ENCODE measurements at regions not wholly inside any gene's neighbourhood (a gene's known extent, or its start where the extent isn't known, plus 50 kb on each side); places are given as distances from the start of the nearest gene placed in this dataset.

DNA sequence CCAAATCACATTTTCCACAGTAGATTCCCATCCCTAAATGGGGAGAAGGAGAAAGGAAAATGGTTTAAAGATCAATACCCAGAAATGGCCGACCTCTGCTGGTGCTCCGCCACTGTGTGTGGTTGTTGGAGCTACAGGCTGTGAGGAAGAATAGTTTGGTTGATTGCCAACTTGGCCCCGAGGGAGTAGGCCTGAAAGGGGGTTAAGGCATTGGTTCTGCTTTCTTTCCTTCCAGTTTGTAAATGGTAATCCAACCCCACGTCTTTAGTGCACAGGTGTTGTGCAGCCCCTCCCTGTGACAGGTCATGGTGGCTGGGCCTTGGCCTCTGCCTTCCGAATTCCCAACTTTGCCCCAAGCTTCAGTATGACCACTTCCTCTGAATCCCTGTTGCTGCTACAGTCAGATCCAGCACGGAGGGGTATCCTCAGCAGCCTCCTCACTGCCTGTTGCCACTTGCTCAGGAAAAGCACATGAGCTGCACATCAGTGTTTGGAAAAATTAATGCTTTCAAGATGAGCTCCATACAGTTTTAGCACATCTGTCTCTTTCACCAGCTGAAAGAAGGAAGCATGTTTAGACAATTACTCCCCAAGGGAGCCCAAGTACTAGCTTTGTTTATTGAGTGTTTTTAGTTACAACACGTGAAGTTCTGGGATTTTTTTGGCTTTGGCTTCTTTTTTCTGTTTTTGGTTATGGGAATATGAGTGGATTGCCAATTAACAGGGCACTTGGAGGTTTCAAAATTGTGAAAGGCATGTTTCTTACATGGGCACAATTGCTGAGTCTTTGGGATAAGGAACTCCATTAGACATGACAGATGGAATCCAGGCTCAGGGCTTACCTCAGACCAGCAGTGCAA, 92.3 kb upstream of the ROPN1 start:
- no peak overlapping the region for H3K4me3 ChIP-seq (ENCODE audit: low read depth, poor library complexity, severe bottlenecking)
- TF ChIP-seq POLR2A (IDR thresholded peaks at IDR 0.05): no peak
- TF ChIP-seq, protein P1, sequence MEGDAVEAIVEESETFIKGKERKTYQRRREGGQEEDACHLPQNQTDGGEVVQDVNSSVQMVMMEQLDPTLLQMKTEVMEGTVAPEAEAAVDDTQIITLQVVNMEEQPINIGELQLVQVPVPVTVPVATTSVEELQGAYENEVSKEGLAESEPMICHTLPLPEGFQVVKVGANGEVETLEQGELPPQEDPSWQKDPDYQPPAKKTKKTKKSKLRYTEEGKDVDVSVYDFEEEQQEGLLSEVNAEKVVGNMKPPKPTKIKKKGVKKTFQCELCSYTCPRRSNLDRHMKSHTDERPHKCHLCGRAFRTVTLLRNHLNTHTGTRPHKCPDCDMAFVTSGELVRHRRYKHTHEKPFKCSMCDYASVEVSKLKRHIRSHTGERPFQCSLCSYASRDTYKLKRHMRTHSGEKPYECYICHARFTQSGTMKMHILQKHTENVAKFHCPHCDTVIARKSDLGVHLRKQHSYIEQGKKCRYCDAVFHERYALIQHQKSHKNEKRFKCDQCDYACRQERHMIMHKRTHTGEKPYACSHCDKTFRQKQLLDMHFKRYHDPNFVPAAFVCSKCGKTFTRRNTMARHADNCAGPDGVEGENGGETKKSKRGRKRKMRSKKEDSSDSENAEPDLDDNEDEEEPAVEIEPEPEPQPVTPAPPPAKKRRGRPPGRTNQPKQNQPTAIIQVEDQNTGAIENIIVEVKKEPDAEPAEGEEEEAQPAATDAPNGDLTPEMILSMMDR (IDR thresholded peaks at IDR 0.05): no peak
- 25 to 31% methylated on average over 7 of the region's 7 CpGs for WGBS, 2 donors
- intact Hi-C loops (cut with DNase I; ENCODE audit: low total_unique reads): no loop called here
- no peak for DNase-seq (ENCODE audit: low spot score in 2 of 2)

DNA sequence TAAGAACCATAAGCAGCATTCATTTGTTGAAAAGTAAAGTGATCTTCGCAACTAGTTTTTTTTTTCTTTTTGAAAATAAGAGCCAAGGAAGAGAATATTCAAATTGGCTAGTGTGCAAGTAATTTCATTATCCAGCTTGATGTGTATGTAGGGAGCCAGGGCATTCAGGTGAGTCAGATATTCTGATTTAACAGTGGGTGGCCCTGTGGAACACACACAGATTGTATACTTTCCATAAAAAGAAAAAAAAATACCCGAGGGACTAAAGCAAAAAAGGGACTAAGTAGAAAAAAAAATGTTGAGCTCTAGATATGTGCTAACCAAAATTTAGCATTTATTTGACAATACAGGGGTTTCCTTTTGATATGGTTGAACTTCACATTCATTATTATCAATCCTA, 96.9 kb upstream of the ROPN1 start:
- intact Hi-C loops (cut with DNase I; ENCODE audit: low total_unique reads): no loop called here

DNA sequence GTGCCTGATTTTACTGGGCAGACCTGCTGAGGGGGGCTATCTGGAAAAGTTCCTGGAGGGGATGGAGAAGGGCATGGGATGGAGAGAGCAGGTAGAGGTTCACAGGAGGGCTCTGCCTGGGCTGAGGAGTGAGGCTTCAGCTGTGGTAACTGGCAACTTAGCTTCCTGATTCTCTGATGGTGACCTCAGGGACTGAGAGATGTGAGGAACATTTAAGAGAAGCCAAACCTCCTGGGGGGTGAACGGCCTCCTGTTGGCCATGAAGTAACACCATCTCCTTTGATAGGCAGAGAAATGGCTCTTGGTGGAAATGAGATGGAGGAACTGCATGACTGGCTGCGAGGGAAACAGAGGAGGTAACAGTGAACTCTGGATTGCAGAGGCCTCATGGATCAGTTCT, 97.3 kb upstream of the ROPN1 start:
- TF ChIP-seq POLR2A (IDR thresholded peaks at IDR 0.05): no peak
- TF ChIP-seq, protein P1 (IDR thresholded peaks at IDR 0.05): no peak
- 84 to 90% methylated on average over 2 of the region's 2 CpGs for WGBS, 2 donors
- intact Hi-C loops (cut with DNase I; ENCODE audit: low total_unique reads): no loop called here
- H3K4me3 ChIP-seq (ENCODE audit: low read depth, poor library complexity, severe bottlenecking): no peak overlapping the region
- no peak for DNase-seq (ENCODE audit: low spot score in 2 of 2)

More for the DNA sequence above, 96.9 kb upstream of the ROPN1 start:
- TF ChIP-seq, protein P1 (IDR thresholded peaks at IDR 0.05): no peak
- DNase-seq (ENCODE audit: low spot score in 2 of 2): no peak
- WGBS, 2 donors: 58 to 63% methylated on average over 2 of the region's 2 CpGs
- no peak overlapping the region for H3K4me3 ChIP-seq (ENCODE audit: low read depth, poor library complexity, severe bottlenecking)

DNA sequence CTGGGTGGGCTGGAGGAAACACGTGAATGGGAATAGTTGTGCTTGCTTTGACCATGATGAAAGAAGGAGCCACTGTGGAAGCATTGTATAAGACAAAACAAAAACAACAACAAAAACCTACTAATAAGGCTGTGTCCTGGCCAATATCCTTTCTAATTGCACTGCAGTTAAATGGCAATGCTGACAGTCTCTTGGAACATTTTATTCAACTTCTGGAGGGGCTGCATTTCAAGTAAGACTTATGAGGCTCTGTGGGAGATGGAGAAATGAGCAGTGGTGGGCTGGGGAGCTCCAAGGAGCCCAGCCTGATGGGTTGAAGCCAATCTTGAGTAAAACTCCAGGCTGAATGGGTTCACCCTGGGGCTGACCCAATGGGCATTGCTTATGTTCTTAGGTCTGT, 99.8 kb upstream of the ROPN1 start:
- WGBS, 2 donors: 68 to 77% methylated on average over 1 of the region's 1 CpG
- TF ChIP-seq POLR2A (IDR thresholded peaks at IDR 0.05): no peak
- no peak overlapping the region for H3K4me3 ChIP-seq (ENCODE audit: low read depth, poor library complexity, severe bottlenecking)
- intact Hi-C loops (cut with DNase I; ENCODE audit: low total_unique reads): no loop called here
- no peak for DNase-seq (ENCODE audit: low spot score in 2 of 2)

DNA sequence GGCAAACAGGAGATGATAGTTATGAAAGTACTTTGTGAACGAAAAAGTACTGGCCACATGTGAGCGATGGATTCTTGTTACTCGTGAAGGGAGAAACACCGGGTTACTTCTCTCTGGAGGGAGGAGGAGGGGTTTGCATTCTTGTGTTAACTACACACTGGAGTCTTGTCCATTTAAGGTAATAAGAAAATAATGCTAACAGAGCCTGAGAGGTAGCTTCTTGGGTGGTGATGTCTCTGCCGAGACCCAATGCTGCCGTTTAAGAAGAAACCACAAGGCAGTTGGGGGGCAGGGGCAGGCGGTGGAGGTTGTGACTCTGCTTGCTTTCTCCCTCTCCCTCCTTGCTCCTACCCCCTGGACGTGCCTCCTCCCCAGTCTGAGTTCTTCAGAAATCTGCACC, 100.9 kb upstream of the ROPN1 start:
- 86 to 87% methylated on average over 8 of the region's 8 CpGs for WGBS, 2 donors
- H3K4me3 ChIP-seq (ENCODE audit: low read depth, poor library complexity, severe bottlenecking): no peak overlapping the region
- TF ChIP-seq, protein P1 (IDR thresholded peaks at IDR 0.05): no peak
- no peak for TF ChIP-seq POLR2A (IDR thresholded peaks at IDR 0.05)
- no peak for DNase-seq (ENCODE audit: low spot score in 2 of 2)
- intact Hi-C loops (cut with DNase I; ENCODE audit: low total_unique reads): no loop called here

DNA sequence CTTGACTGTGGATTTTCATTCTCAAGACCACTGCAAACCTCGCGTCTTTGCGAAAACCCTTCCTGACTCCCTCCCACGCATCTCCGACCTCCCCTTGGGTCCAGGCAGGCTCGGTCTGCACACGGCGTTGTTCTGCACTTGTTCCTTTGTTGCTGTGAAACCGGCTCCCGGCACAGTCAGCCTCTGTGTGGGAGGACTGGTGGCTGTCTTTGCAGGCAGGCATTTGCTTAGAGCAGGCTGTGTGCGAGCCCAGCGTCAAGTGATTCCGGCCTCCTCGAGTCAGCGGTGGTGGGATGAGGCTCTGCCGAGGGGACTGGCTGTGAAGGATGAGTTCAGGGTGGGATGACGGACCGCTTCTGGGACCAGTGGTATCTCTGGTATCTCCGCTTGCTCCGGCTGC, 102.6 kb upstream of the ROPN1 start:
- intact Hi-C loops (cut with DNase I; ENCODE audit: low total_unique reads): no loop called here
- TF ChIP-seq, protein P1 (IDR thresholded peaks at IDR 0.05): no peak
- no peak for TF ChIP-seq POLR2A (IDR thresholded peaks at IDR 0.05)
- WGBS, 2 donors: 83 to 96% methylated on average over 20 of the region's 20 CpGs
- DNase-seq (ENCODE audit: low spot score in 2 of 2): no peak
- no peak overlapping the region for H3K4me3 ChIP-seq (ENCODE audit: low read depth, poor library complexity, severe bottlenecking)
